HepG2 (cell line): ENCODE measurements at regions not wholly inside any gene's neighbourhood (a gene's known extent, or its start where the extent isn't known, plus 50 kb on each side); places are given as distances from the start of the nearest gene placed in this dataset.

Source experiments
- ATAC-seq: fragments of 200-7000 bp; cut with Tn5 transposase; 3 replicates; pipeline ENCODE4 v1.9.1; 2020; ENCODE audit warnings: mild to moderate bottlenecking, moderate library complexity
- BruUV-seq: library from RNA; stranded (reverse); fragments of 400-500 nt; replicated peaks from 2 replicates; lab custom pipeline; 2021; lab: Mats Ljungman, UMichigan
- CTCF ChIA-PET: fragments of 300-600 bp; formaldehyde crosslinking; extraction: SDS; loops from one replicate; lab custom pipeline; 2021; ENCODE audit warnings: low total read pairs, inconsistent platforms, low intra/inter-chr PET ratio; lab: Yijun Ruan, JAX
- POLR2A ChIA-PET: fragments of 350-600 bp; sonication (Branson Sonifier 250); formaldehyde crosslinking; loops from one replicate; lab custom pipeline; 2020; ENCODE audit warnings: antibody characterized with exemption, inconsistent platforms; lab: Yijun Ruan, JAX
- DNase-seq: peaks from one replicate; pipeline ENCODE4 v3.0.0-alpha.2; 2015; ENCODE audit warnings: low spot score
- FAIRE-seq: peaks from 3 replicates; lab custom pipeline; 2011; peaks lifted over from hg19 to GRCh38; lab: Jason Lieb, UNC
- H2AFZ ChIP-seq: one replicate; pipeline ENCODE4 v1.6.1; 2011; ENCODE audit warnings: low read length, inconsistent platforms
- H3K27ac ChIP-seq: fragments of 300-600 bp; 3 replicates; pipeline ENCODE4 v1.8.0; 2011; ENCODE audit warnings: mixed run types, mild to moderate bottlenecking, mixed read lengths, low read length, inconsistent platforms; ENCODE audit not compliant: insufficient read depth; ENCODE audit errors: extremely low read length
- H3K27me3 ChIP-seq, 2 experiments: fragments of 200-600 bp in 1 of 2; 2 replicates in 1 of 2; 3 replicates in 1 of 2; pipeline versions ENCODE4 v1.6.0 to v1.8.0; 2011; ENCODE audit warnings: low read length in 2 of 2, mild to moderate bottlenecking in 2 of 2, moderate library complexity in 2 of 2, inconsistent platforms in 1 of 2; ENCODE audit not compliant: insufficient read depth in 2 of 2, control insufficient read depth in 1 of 2
- H3K36me3 ChIP-seq, 2 experiments: fragments of 200-600 bp in 1 of 2; replicated peaks in 1 of 2; 2 replicates in 1 of 2; 3 replicates in 1 of 2; pipeline versions ENCODE4 v1.5.1 to v1.8.0; 2011; ENCODE audit warnings: low read length in 2 of 2, inconsistent platforms in 1 of 2; ENCODE audit not compliant: insufficient read depth in 2 of 2, control insufficient read depth in 1 of 2
- H3K4me1 ChIP-seq: 2 replicates; pipeline ENCODE4 v1.5.1; 2012; ENCODE audit warnings: low read length, inconsistent platforms; ENCODE audit not compliant: insufficient read depth
- H3K4me2 ChIP-seq: 2 replicates; pipeline ENCODE4 v1.6.0; 2011; ENCODE audit warnings: low read depth, low read length, inconsistent platforms
- H3K4me3 ChIP-seq, 3 experiments: fragments of 200-600 bp in 1 of 3; sonication (generic), shearing (Covaris generic) in 1 of 3; replicated peaks in 1 of 3; 2 replicates each; pipeline ENCODE4 v1.5.1; 2011 to 2016; ENCODE audit warnings: low read length in 3 of 3, inconsistent platforms in 2 of 3, low read depth in 2 of 3, mild to moderate bottlenecking in 2 of 3, control low read depth in 1 of 3, mixed read lengths in 1 of 3; ENCODE audit not compliant: insufficient read depth in 1 of 3
- H3K79me2 ChIP-seq: one replicate; pipeline ENCODE4 v1.6.1; 2011; ENCODE audit warnings: low read length, inconsistent platforms; ENCODE audit not compliant: insufficient read depth
- H3K9ac ChIP-seq: 2 replicates; pipeline ENCODE4 v1.6.0; 2011; ENCODE audit warnings: mild to moderate bottlenecking, low read depth, low read length, inconsistent platforms; ENCODE audit not compliant: insufficient read depth
- H3K9me3 ChIP-seq: 2 replicates; pipeline ENCODE4 v1.5.1; 2012; ENCODE audit warnings: mild to moderate bottlenecking, low read length
- H4K20me1 ChIP-seq: 2 replicates; pipeline ENCODE4 v1.6.0; 2011; ENCODE audit warnings: inconsistent platforms, mild to moderate bottlenecking, low read length, moderate library complexity; ENCODE audit not compliant: insufficient read depth
- AGO2 ChIP-seq: fragments of 200-400 bp; formaldehyde crosslinking; optimal IDR thresholded peaks from 2 replicates; pipeline ENCODE3; 2017; ENCODE audit warnings: mild to moderate bottlenecking, low read depth, low read length, moderate library complexity
- ATF1 ChIP-seq: IDR thresholded peaks from 2 replicates; pipeline ENCODE4 v1.6.1; 2016; ENCODE audit warnings: mild to moderate bottlenecking, control low read depth
- CC2D1A ChIP-seq: sonication (generic); formaldehyde crosslinking; IDR thresholded peaks from 2 replicates; pipeline ENCODE4 v1.8.1; 2023; ENCODE audit warnings: mild to moderate bottlenecking, missing genetic modification reagents
- ESRRA ChIP-seq: sonication (generic); formaldehyde crosslinking; IDR thresholded peaks from 2 replicates; pipeline ENCODE4 v1.5.1; 2020; ENCODE audit warnings: mild to moderate bottlenecking, low read depth, missing genetic modification reagents
- IKZF1 ChIP-seq: fragments of 450-650 bp; IDR thresholded peaks from 2 replicates; pipeline ENCODE4 v1.7.1; 2016
- PHF8 ChIP-seq: sonication (generic); formaldehyde crosslinking; IDR thresholded peaks from 2 replicates; pipeline ENCODE4 v1.5.0; 2020; ENCODE audit warnings: missing genetic modification reagents
- RXRB ChIP-seq: IDR thresholded peaks from 2 replicates; pipeline ENCODE4 v1.6.1; 2016; ENCODE audit warnings: borderline replicate concordance, missing genetic modification reagents, missing compliant biosample characterization
- TBX2 ChIP-seq: sonication (generic); formaldehyde crosslinking; IDR thresholded peaks from 2 replicates; pipeline ENCODE4 v1.5.0; 2020; ENCODE audit warnings: missing genetic modification reagents, mild to moderate bottlenecking, borderline replicate concordance
- ZFP90 ChIP-seq: sonication (generic); formaldehyde crosslinking; IDR thresholded peaks from 2 replicates; pipeline ENCODE4 v1.8.0; 2022; ENCODE audit warnings: missing genetic modification reagents, mild to moderate bottlenecking, inconsistent platforms, borderline replicate concordance
- ZNF724P ChIP-seq: sonication (generic); formaldehyde crosslinking; IDR thresholded peaks from 2 replicates; pipeline ENCODE4 v1.8.0; 2022; ENCODE audit warnings: missing genetic modification reagents, borderline replicate concordance
- ZNF83 ChIP-seq: sonication (generic); formaldehyde crosslinking; IDR thresholded peaks from 2 replicates; pipeline ENCODE4 v1.4.0; 2020; ENCODE audit warnings: missing genetic modification reagents, mild to moderate bottlenecking, borderline replicate concordance
- ZSCAN31 ChIP-seq: sonication (generic); formaldehyde crosslinking; IDR thresholded peaks from 2 replicates; pipeline ENCODE4 v1.5.0; 2020; ENCODE audit warnings: low read depth, mild to moderate bottlenecking, missing genetic modification reagents
- WGBS: methylation state at CpG from one replicate; pipeline ENCODE4 v1.1.6; 2017; ENCODE audit warnings: low lambda C conversion rate; 5-methylcytosine and 5-hydroxymethylcytosine counted together
- in situ Hi-C: cut with HindIII; loops from 2 replicates; pipeline ENCODE4 v1.10.0; 2017; ENCODE audit warnings: low pct_unique_long_range_greater_than_20kb; ENCODE audit not compliant: extremely low pct_ligation_motif_present
- intact Hi-C: fragments of 100-400 bp; cut with micrococcal nuclease; formaldehyde crosslinking; loops from one replicate; pipeline ENCODE4 v1.10.0; 2022; ENCODE audit not compliant: unreplicated experiment
- TF ChIP-seq, protein P1 (sequence below): sonication (generic); formaldehyde crosslinking; IDR thresholded peaks from 2 replicates; pipeline ENCODE4 v1.4.0; 2020; ENCODE audit warnings: missing genetic modification reagents
- TF ChIP-seq, protein P2 (sequence below): sonication (generic); formaldehyde crosslinking; IDR thresholded peaks from 2 replicates; pipeline ENCODE4 v1.4.0; 2020; ENCODE audit warnings: missing genetic modification reagents
- TF ChIP-seq, protein P3 (sequence below): IDR thresholded peaks from 2 replicates; pipeline ENCODE4 v1.6.1; 2016; ENCODE audit warnings: missing biosample characterization, missing genetic modification reagents, low read depth

DNA sequence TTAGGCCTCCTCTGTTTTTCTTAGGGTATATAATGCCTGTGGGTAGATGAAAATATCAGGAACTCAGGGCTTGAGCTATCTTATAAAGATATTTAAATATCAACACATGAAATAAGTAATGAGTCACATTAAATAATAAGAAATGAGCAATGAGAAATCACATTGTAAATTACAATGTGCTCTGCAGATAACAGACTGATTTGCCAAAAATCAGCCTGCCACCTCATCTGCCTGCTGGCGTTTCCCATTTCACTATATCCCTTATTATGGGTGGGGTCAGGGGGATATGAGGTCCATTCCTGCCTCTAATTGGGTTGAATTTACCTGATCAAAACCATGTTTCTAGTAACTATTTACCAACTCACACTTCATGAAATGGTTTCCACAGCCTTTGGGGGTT, 335.2 kb downstream of the CDC5L start:
- WGBS: 4% methylated on average over 1 of the region's 1 CpG
- no peak overlapping the region for H3K9ac ChIP-seq
- DNase-seq: no peak
- BruUV-seq: no TSS peak
- TF ChIP-seq, protein P1, sequence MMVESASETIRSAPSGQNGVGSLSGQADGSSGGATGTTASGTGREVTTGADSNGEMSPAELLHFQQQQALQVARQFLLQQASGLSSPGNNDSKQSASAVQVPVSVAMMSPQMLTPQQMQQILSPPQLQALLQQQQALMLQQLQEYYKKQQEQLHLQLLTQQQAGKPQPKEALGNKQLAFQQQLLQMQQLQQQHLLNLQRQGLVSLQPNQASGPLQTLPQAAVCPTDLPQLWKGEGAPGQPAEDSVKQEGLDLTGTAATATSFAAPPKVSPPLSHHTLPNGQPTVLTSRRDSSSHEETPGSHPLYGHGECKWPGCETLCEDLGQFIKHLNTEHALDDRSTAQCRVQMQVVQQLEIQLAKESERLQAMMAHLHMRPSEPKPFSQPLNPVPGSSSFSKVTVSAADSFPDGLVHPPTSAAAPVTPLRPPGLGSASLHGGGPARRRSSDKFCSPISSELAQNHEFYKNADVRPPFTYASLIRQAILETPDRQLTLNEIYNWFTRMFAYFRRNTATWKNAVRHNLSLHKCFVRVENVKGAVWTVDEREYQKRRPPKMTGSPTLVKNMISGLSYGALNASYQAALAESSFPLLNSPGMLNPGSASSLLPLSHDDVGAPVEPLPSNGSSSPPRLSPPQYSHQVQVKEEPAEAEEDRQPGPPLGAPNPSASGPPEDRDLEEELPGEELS (CRISPR knock-in tag): no peak
- TF ChIP-seq PHF8 (CRISPR knock-in tag): no peak
- TF ChIP-seq, protein P2, sequence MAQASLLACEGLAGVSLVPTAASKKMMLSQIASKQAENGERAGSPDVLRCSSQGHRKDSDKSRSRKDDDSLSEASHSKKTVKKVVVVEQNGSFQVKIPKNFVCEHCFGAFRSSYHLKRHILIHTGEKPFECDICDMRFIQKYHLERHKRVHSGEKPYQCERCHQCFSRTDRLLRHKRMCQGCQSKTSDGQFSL (CRISPR knock-in tag): no peak
- in situ Hi-C loops (no loop called here), intact Hi-C loops (no loop called here)
- no peaks in the 10 kb centered on the region for H4K20me1 ChIP-seq
- peaks cover 0 to 7% of the 10 kb centered on the region in 2 experiments; a peak in 1 of 5 replicates for H3K27me3 ChIP-seq
- ChIA-PET POLR2A (no interaction called here), CTCF (no interaction called here)
- no peaks in the 10 kb centered on the region for H3K79me2 ChIP-seq
- H3K4me1 ChIP-seq: no peaks in the 10 kb centered on the region
- H3K4me2 ChIP-seq: no peak overlapping the region
- FAIRE-seq: no peak
- no peak overlapping the region for H3K4me3 ChIP-seq
- no peaks in the 10 kb centered on the region for H3K36me3 ChIP-seq
- H2AFZ ChIP-seq: no peak overlapping the region
- no peak overlapping the region for H3K27ac ChIP-seq
- no peaks in the 10 kb centered on the region for H3K9me3 ChIP-seq
- ATAC-seq: no peak

DNA sequence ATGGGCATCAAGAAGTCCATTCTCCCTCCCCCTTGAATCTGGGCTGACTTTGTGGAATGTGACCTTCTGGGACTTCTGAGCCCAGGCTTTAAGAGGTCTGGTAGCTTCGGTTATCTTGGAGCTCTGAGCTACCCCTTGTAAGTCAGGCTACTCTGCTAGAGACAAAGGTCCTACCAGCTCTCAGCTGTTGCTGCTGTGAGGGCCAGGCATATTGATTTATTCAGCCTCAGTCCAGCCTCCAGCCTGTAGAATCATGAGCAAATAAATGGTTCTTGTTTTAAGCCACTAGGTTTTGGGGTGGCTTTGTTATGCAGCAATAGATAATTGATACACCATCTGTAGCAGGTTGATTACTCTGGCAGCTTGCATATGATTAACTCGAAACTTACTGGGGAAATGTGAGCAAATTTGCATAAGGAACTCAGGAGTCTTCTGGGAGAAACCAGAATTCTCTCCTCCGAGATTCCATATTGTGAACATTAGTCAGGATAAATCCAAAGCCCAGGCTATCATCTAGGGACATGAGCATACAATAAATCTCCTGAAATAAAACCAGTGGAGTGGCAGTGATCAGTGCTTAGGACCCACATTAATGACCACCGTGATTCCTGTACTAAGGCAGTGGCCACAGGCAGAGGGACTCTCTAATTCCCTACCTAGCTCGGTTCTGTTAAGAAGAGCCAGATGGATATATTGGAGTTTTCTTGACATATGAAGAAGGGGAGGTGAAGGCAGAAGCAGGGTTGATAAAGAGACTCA, 336.1 kb downstream of the CDC5L start:
- Histone ChIP-seq H3K4me3 (no peak overlapping the region), H3K9me3 (no peaks in the 10 kb centered on the region), H3K4me2 (no peak overlapping the region), H3K27me3 (peaks cover 0 to 7% of the 10 kb centered on the region in 2 experiments; a peak in 1 of 5 replicates), H3K79me2 (no peaks in the 10 kb centered on the region), H3K36me3 (no peaks in the 10 kb centered on the region), H2AFZ (no peak overlapping the region), H3K9ac (no peak overlapping the region), H3K27ac (no peak overlapping the region), H4K20me1 (no peaks in the 10 kb centered on the region), H3K4me1 (no peaks in the 10 kb centered on the region)
- ChIA-PET POLR2A (no interaction called here), CTCF (no interaction called here)
- DNase-seq (no peak), FAIRE-seq (no peak), ATAC-seq (peak; percentile 46; the same call in 2 of the 3 replicates)
- in situ Hi-C loops (no loop called here), intact Hi-C loops (no loop called here)
- TF ChIP-seq RXRB (no peak), TBX2 (CRISPR knock-in tag) (no peak), AGO2 (no peak), ZFP90 (CRISPR knock-in tag) (no peak), IKZF1 (no peak), ATF1 (CRISPR knock-in tag) (no peak), ZNF83 (CRISPR knock-in tag) (no peak), CC2D1A (CRISPR knock-in tag) (no peak), ESRRA (CRISPR knock-in tag) (no peak), ZNF724P (CRISPR knock-in tag) (no peak), ZSCAN31 (no peak)
- TF ChIP-seq, protein P3, sequence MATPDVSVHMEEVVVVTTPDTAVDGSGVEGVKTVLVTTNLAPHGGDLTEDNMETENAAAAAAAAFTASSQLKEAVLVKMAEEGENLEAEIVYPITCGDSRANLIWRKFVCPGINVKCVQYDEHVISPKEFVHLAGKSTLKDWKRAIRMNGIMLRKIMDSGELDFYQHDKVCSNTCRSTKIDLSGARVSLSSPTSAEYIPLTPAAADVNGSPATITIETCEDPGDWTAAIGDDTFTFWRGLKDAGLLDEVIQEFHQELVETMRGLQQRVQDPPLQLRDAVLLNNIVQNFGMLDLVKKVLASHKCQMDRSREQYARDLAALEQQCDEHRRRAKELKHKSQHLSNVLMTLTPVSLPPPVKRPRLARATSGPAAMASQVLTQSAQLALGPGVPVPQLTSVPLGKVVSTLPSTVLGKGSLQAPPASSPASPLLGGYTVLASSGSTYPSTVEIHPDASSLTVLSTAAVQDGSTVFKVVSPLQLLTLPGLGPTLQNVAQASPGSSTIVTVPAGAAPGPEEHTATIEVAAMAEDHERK (CRISPR knock-in tag): no peak
- BruUV-seq: no TSS peak
- under 1% methylated on average over 5 of the region's 5 CpGs for WGBS
